NCI-H510A treated with DMSO at 0.1 percent for 48 hours (cell line): ENCODE measurements at regions not wholly inside any gene's neighbourhood (a gene's known extent, or its start where the extent isn't known, plus 50 kb on each side); places are given as distances from the start of the nearest gene placed in this dataset.
"Not testable (repeated sequence)": the region's sequence is repeated elsewhere in the genome, so short reads cannot be mapped to it uniquely, and the experiment has no call there.

Source experiments
- DNase-seq: peaks from one replicate; lab custom pipeline; 2025; lab: John Stamatoyannopoulos, UW

GRCh38 chr3:26145769-26146168, 355.9 kb downstream of the OXSM start:
- DNase-seq = no peak

DNA sequence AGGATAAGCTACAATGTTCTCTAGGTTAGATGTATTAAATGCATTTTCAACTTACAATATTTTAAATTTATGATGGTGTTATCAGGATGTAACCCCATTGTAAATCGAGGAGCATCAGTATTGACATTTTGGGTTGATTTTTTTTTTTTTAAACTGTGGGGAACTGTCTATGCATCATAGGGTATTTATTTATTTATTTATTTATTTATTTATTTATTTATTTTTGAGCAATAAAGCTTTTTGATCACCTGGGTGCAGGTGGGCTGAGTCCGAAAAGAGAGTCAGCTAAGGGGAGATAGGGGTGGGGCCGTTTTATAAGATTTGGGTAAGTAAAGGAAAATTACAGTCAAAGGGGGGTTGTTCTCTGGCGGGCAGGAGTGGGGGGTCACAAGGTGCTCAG, 367.5 kb downstream of the OXSM start:
- DNase-seq = not testable (repeated sequence)

DNA sequence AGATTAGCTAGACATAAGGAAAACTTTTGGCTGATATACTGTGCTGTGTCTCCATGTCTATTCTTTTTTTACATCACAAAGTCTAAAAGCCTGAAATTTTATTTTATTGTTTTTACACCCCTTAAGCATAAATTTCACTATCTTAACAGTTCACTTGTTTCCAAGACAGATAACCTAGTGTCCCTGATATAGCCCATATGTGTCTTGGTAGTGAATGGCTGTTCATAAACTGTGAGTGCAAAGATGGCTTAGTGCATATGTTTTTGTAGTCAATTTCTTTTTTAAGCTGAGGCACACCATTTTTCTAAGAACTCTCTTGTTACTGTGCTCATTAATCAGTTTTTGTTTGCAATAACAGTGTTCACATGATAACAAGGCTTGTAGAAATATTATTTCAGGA, 381.1 kb downstream of the OXSM start:
- no peak for DNase-seq

DNA sequence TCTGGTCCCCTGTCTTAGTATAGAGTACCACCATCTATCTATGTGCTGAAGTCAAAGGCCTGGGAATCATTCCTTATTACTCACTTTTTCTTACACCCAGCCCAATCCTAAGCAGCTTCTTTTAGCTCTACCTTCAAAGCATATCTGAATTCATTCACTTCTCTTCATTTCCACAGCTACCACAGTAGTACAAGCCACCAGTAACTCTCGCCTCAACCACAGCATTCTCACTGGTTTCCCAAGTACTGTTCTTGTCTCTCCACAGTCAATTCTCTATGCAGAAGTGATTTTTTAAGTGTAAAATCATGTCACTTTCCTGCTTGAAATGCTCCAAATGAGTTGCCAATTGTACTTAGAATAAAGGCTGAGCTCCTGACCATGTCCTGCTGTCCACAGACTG, 401.7 kb downstream of the OXSM start:
- no peak for DNase-seq

DNA sequence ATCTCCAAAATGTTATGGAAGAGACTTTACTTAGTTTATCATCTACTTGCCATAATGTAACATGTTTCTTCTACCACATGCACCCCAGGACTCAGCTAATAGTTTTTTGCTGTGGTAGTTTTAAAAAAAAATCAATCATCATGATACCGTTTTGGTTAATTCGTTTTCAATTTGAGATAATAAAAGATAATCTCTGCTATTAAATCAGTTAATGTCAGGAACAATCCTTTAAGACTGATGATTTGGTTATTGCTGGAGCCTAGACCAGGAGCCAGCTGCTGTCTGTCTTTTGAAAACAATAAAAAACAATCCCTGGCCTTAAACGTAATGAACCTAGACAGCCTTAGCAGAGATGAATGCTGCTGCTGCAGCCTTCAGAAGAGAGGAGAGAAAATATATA, 403.7 kb downstream of the OXSM start:
- no peak for DNase-seq

- no peak for DNase-seq
These were observed 406.9 kb downstream of the OXSM start for GRCh38 chr3:26196781-26197180.

GRCh38 chr3:26198609-26199008, 408.7 kb downstream of the OXSM start:
- DNase-seq = no peak

DNA sequence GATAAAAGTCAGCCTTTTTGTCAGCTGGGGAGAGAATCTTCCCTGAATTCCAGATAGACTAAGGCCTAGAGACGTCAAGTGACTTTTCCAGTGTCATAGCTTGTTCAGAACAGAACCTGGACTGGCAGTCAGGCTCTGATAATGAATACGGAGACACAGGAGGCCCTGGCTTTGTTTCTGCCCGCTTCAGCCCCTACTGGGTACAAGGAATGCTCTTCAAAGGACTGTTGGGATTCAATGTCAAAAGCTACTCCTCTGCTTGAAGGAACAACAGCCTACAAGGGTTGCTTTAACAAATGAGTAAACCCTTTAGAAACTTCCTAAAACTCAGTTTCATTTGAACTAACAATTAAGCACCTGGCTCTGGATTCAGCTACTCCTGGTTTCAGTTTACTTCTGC, 412.3 kb downstream of the OXSM start:
- no peak for DNase-seq

- no peak for DNase-seq
These were observed 415.6 kb downstream of the OXSM start for GRCh38 chr3:26205475-26205874.

GRCh38 chr3:26208201-26208600, 414.4 kb upstream of the LRRC3B start:
- no peak for DNase-seq

GRCh38 chr3:26229801-26230200, 392.8 kb upstream of the LRRC3B start:
- peak; percentile 4 for DNase-seq

DNA sequence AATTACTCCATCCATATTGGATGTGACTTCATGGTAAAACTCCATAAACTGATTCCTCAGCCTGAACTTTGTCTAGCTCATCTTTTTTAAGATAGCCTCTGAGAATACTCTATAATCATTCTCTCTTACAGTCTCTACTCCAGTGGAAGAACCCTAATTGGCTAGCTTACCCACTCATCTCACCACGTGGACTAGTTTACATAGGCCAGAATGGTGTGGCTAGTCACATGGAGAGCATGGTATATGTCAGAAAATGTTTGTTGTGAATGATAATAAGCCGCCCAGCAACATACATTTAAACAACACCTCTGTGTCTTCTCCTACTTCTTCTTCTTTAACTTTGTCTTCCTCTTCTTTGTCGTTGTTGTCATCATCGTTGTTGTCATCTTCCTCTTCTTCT, 389.2 kb upstream of the LRRC3B start:
- no peak for DNase-seq

- DNase-seq = no peak
These were observed 386.0 kb upstream of the LRRC3B start for GRCh38 chr3:26236531-26236930.

- DNase-seq = no peak
These were observed 385.4 kb upstream of the LRRC3B start for GRCh38 chr3:26237036-26237682.

- DNase-seq = not testable (repeated sequence)
These were observed 378.0 kb upstream of the LRRC3B start for GRCh38 chr3:26244586-26244985.

- DNase-seq = no peak
These were observed 377.3 kb upstream of the LRRC3B start for GRCh38 chr3:26245236-26245635.

- DNase-seq = no peak
These were observed 375.7 kb upstream of the LRRC3B start for GRCh38 chr3:26246901-26247300.

GRCh38 chr3:26247712-26248111, 374.9 kb upstream of the LRRC3B start:
- DNase-seq = no peak

GRCh38 chr3:26252001-26252400, 370.6 kb upstream of the LRRC3B start:
- no peak for DNase-seq

DNA sequence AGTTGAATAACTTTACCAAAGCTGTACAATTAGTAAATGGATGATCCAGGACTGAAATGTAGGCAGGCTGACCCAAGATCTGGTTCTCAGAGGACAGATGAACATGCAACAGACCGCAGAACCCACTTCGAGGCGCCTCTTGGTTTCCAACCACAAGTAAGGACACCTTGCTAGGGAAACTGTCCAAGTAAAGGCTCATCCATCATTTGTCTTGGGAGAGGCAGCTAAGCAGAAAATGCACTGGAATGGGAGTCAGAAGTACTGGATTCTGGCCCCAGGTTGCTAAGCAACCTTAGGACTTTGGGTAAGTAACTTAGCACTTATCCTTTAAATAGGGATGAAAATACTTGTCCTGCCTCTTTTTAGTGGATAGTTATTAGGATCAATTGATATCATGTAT, 366.3 kb upstream of the LRRC3B start:
- DNase-seq = no peak

DNA sequence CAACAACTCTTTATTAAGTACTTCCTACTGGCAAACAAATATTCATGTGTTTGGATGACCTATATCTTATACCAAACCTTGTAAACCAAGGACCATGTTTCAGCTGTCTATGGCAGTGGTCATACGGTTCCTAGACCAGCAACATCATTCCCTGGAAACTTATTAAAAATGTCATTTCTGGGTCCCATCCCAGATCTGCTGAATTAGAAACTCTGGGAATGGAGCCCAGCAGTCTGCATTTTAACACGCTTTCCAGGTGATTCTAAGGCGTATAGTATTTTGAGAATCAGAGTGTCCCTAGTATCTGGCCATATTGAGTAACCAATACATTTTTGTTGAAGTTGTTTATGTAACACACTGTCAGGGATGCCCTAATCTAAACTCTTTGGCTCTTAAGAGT, 363.4 kb upstream of the LRRC3B start:
- no peak for DNase-seq

DNA sequence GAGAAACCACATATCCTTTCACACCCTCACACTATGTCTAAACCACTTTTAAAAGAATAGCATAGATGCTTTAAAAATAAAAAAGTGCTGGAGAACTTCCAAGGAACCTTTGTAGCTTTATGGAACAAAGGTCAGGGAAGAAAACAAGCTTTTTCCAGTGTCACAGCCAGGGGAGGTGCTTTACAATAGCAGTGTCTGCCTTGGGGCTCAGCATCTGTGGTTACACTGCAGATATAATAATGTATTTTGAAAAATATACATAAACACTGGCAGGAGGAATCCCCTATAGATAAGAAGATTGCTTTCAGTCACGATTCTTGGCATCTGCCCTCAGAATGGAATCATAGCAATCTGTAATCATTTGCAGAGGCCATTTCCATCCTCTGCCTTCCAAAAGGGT, 362.4 kb upstream of the LRRC3B start:
- DNase-seq = no peak

DNA sequence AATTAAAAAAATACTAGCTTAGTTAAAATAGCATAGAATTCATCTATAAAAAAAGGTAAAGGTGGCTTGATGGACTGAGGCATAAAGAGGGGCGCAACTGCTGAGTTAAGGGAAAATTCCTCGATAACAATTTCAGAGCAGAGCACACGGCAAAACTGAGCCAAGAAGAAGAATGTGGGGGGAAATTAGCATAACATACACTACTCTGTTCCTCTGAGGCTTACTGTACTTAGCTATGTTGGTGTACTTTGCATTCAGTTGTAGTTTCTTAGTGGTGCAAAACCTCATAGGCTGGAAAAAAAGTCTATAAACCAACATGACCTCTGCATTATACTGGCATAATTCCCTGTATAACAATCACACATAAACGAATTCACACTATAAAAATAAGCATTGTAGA, 357.9 kb upstream of the LRRC3B start:
- no peak for DNase-seq

GRCh38 chr3:26271848-26272247, 350.7 kb upstream of the LRRC3B start:
- no peak for DNase-seq

- no peak for DNase-seq
These were observed 349.4 kb upstream of the LRRC3B start for GRCh38 chr3:26273196-26273595.
